CD4-positive, alpha-beta T cell treated with Interleukin-12 subunit alpha and Interleukin-12 subunit beta, for 1 hour (primary cell): ENCODE measurements at regions not wholly inside any gene's neighbourhood (a gene's known extent, or its start where the extent isn't known, plus 50 kb on each side); places are given as distances from the start of the nearest gene placed in this dataset.
"Not testable (repeated sequence)": the region's sequence is repeated elsewhere in the genome, so short reads cannot be mapped to it uniquely, and the experiment has no call there.

Experiments used
- DNase-seq: peaks from one replicate; pipeline ENCODE4 v3.0.0-alpha.2; 2020

DNA sequence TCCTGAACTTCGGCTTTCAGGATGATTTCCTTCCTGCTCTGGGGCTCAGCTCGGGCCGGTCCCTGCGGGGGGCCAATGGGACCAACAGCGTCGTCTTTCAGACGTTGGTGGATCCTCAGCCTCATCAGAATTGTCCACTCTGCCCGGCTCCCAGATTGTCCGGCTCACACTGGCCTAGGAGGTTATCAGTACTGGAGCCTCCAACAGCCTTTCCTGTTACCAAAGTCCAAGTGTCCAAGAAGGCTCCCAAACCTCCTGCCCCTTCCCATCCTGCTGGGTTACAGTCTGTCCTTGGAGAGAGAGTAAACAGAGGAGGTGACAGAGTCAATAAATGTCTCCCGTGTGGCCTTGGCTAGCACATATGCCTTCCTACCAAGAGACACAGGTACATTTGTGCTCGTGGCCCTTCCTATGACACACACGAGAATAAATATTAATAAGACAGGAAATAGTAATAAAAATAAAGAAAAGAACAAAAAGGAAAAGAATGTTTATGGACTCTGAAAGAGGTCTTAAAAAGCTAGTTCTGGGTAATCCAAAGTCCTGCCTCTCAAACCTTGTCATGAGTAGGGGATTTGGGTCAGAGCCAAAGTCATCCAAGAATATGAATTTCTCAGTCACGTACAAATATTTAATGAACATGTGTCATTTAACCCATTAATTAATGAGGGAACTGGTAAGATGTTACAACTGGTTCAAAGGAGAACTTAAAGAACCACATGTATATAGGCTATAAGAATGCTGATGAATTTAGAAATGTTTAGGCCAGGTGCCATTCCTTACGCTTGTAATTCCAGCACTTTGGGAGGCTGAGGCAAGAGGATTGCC is 80.8 kb upstream of the SLC2A1 start:
- no peak for DNase-seq

DNA sequence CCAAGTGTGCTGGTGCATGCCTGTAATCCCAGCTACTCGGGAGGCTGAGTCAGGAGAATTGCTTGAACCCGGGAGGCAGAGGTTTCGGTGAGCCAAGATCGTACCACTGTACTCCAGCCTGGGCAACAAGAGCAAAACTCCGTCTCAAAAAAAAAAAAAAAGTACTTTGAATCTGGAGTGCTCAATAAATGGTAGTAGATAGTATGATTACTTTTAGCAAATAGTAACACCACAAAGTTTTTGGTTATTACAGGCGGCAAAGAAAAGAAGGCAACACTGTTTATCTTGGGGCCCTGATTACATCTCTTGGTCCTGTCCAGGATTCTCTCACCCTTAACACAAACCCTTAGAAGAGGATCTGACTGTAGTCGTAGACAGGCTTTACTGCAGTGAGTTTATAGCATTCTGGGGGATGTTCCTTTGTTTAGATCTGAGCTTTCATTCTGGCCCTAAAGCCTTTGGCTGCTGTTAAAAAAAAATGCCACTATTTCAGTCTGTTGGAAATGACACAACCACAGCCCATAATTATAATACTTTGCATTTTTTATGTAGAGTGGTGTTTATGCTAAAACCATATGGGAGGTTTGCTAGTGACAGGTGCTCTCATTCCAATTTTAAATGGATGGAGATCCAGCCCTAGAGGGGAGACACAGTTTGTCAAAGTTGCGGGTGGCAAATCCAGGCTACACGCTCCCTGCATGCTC is 79.7 kb upstream of the SLC2A1 start:
- no peak for DNase-seq

DNA sequence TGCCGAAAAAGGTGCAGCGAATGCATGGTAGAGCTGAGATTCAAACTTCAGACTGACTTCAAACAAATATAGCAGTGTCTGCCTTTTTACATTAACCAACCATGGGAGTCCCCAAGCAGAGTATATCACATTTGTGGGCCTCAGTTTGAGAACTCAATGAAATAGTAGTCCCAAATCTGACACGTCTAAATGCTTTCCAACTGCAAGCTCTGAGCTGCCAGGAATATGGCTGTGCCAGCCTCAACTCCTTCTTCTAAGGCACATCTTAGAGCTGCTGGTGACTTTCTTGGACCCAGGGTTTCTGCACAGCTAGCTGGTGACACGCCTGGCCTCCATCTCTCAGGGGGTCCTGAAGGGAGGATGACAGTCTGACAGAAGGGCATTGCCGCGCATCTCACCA is 78.8 kb upstream of the SLC2A1 start:
- no peak for DNase-seq

DNA sequence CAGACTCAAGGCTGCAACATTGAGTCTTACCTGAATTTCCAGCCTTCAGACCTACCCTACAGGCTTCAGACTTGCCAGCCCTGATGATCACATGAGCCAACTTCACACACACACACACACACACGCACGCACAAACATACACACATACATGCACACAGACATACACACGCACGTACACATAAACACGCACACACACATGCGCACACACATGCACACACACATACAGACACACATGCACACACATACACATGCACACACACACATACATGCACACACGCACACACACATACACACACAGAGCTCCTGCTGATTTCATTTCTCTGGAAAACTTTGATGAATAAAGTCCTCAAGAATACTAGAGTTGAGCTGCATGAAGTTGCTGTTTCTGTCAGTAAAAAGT is 78.3 kb upstream of the SLC2A1 start:
- no peak for DNase-seq

DNA sequence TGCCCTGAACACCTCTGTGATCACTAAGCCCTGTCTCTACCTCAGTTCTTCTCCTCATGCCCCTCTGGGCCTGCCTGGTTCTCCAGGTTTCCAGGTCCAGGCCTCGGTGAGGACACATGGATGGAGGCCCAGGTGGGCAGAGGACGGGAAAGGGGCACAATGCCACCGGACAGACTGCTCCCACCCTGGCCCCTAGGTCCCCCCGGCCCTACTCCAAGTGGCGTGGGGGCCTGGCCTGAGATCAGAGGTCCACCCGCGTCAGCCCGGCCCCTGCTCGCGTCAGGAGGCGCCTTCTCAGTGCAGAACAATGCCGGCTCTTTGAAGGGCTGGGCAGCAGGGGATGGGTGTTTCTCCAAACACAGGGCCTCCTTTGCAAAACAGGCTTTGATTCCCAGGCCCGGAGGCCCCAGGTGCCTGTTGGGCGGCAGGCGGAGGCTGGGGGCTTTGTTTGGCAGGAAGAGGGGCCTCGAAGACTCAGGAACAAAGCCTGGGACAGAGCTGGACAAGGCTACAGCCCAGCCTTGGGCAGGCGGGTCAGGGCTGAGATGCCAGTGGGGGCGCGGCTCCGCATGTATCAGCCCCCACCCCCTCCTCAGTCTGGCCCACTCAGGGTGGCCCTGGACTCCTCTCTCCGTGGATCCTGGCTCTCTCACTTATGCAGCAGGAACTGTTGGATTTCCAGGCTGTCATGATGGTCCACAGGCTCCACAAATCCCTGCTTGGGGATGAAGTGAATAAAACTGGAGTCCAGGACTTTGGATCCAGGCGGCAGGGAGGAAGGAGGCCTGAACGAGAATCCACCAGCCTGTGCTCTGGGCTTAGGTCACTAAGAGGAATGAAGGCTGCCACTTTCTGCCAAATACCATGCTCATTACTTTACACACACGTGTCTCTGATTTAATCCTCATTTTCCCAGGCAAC is 77.4 kb upstream of the SLC2A1 start:
- DNase-seq, result no peak

DNA sequence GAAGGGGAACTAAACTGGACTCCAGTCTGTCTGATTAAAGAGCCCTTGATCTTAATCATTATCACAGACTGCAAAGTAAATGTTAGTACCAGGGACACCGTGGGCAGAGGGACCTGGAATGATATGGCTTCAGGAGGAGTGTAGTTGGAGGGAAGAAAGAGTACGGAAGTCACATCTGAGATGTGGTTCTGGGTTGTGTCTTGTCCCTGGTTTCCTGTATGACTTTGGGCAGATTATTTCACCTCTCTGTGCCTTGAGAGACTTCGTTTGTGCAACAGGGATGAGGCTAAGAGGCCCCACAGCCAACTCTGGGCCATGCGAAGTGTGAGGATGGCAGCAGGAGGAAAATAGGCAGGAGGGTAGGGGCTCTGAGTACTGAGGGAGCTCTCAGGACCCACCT is 76.1 kb upstream of the SLC2A1 start:
- DNase-seq, result peak; percentile 21

DNA sequence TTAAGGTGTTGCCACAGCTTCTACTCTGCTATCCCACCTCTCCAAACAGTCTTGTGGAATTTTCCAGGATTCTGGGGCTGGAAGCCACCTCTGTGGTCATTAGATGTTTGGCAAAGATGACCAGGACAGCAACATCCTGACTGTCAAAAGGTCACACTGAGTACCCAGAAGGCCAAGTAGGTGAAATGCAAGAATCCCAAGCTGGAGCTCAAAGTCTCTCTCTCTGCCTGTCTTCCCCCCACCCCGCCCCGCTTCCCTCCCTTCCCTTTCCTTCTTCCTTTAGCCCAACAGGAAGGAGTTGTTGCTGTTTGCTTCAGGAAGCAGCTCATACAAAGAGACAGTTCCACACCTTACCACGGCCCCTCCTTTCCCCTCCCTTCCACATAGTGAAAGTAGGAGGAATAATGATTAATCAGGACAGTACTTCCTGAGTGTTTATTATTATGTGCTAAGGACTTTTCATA is 75.6 kb upstream of the SLC2A1 start:
- DNase-seq, result no peak

DNA sequence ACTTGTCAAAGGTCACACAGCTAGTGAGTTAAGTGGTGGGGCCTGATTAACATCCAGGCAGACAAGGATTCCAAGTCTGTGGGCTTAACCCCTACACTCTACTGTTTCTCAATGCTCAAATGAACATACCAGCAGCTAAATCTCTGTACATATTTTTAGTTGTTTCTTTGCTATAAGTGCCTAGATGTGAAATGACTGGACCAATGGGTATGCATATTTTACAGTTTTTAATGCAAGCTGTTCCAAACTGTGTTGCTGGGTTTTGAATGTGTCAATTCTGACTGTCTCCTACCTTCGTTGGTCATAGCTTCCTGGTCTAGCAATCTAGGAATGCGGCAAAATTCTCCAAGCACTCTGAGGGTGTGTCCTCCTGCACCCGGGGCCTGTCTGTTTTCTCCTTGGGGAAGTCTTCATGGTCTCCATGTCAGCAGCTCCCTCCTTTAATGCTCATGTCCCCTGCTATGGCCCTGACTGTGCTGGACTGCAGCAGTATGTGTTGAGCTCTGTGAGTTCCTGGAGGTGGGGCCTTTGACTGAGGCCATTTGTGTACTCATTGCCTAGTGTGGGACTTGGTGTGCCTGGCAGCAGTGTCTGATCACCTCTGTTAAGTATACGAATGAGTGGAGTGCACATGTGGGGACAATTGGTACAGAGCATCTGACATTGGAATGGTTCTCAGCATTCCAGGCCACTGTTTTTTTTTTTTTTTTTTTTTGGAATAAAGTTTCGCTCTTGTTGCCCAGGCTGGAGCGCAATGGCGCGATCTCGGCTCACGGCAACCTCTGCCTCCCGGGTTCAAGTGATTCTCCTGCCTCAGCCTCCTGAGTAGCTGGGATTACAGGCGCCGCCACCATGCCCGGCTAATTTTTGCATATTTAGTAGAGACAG is 72.9 kb upstream of the SLC2A1 start:
- no peak for DNase-seq

DNA sequence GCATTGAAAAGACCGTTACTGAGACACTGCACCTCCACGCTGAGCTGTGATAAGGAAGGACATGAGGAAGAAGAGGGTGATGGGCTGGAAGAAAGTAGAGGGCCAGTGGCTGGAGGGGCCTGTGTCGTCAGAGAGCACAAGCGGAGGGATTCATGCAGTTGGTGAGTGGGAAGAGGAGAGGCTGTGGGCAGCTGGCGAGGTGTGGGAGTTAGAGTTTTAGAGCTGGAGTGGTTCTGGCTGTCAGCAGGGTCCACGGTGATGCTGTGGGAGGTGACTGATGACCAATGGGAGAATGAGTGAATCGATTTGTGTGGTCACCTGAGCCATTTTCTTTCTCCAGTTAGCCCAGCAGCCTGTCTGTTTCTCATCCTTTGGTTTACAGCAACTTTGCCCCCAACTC is 66.2 kb upstream of the SLC2A1 start:
- no peak for DNase-seq

DNA sequence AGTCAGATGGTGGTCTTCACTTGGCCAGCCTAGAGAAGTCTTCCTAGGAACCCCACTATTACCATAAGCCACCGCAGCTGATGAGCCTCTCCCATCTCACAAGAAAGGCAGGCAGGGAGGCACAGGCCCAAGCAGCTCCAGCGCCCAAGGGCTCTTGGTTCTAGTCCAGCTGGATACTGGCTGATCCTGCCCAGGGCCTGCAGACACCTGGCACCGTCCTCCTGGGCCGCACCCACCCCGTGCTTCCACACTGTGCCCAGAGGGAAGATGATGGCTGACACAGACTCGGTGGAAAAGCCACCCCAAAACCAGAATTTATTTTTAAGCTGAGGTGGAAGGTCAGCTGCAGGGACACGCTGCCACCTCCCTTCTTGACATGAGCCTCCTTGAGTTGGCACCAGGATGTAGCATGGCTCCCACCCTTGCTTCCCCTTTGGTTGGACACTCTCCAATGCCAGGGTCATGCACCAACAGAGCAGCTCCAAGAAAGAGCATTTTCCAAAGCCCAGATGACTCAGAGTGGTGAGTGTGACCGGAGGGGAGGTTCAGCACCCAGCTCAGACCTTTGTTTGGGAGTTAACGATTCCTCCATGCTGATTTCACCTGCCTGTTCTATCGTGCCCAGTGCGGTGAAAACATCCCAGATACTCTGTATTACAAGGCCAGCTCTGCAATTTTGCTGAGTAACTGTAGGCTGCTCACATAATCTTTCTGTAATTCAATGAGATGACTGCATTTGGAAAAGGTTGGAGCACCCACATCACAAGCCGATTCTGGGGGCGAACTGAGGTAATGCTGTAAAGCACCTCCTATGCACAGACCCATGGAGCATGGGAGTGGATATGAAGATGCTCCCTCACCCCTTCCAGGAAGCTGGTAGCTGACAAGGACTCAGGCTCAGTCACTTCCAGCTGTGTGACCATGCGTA is 63.1 kb upstream of the SLC2A1 start:
- no peak for DNase-seq

DNA sequence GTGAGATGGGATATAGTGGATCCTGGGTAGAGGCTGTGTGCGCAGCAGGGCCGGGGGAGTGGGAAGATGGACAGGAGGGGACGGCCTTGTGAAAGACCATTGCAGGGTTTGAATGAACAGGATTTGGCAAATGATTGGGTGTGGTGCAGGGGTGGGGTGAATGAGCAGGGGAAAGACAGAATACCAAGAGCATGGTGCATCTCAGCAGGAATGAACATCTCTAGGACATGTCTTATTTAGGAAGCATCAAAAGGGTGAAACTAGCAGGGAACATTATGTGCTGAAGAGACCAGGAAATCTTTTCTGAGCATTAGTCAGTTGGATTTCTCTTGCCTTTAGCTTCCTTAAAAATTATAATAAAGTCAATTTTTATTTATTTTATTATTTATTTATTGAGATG is 60.6 kb upstream of the SLC2A1 start:
- no peak for DNase-seq

DNA sequence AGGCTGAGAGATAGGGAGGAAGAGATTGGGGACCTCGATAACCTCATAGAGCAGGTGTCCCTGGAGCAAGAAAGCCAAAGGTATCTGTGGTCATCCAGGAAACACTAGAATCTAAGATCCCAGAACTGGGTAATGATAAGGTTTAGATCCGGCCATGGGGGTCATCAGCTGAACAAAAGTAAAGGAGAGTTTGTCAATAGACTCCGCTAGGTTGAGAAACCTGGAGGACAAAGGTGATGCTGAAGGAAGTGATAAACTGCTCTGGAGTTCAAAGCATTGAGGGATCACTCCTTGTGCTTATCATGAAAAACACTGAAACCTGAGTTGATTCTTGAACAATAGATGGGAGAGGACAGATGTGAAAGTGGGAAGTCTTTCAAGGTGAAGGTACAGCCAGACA is 59.5 kb upstream of the SLC2A1 start:
- DNase-seq, result no peak

DNA sequence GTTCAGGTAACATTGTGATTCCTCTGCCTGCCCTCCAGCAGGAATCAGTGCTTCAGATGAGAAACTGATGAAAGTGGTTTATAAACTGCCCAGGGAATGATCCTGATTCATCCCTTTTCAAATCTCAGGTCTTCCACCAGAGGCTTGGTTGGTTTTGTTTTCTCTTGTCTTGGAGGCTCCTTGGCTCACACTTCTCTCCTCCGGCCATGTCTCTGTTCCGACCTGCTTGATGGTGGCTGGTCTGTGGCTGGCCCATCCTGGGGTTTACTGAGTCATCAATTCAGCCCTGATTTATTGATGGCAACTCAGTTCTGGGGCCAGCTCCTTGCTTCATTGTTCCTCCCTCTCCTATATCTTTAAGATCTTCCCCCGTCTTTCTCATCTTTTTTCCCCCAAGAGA is 56.6 kb upstream of the SLC2A1 start:
- no peak for DNase-seq

DNA sequence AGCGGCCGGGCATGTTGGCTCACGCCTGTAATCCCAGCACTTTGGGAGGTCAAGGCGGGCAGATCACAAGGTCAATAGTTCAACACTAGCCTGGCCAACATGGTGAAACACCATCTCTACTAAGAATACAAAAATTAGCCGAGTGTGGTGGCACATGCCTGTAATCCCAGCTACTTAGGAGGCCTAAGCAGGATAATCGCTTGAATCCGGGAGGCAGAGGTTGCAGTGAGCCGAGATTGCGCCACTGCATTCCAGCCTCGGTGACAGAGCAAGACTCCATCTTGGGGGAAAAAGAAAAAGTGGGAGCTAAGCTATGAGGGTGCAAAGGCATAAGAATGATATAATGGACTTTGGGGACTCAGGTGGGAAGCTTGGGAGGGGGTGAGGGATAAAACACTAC is 55.9 kb upstream of the SLC2A1 start:
- DNase-seq, result not testable (repeated sequence)

DNA sequence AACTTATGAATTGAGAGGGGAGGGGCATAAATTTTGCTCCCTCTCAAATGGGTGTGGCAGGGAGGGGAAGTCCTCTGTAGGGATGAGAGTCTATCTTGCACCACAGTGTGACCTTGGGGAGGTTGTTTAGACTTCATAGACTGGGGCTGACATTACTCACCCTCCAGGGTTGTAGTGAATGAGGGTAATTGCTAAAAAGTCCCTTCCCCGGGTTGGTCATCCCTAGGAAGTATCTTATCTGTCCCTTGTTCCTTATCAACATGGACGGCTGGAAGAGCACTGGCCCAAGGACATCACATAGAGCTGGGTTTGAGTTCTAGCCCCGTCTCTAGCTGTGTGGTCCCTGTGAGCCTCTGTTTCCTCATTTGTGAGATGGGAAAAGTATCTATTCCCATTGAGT is 52.4 kb upstream of the SLC2A1 start:
- DNase-seq, result no peak

DNA sequence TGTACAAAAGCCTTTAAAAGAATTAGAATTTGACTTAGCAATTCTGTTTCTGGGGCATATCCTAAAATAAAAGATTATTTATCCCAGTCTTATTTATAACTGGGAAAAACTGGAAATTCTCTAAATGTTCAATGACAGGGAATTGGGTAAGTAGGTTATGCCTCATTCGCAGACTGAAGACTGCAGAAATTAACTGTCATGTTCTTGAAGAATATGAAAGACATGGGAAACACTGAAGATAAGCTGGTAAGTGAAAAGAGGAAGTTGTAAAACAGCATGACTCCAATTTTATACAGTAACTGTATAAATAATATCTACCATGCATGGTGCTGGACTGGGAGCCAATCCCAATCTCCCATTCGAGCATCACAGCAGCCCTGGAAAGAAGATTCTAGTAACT is 50.6 kb upstream of the SLC2A1 start:
- no peak for DNase-seq

DNA sequence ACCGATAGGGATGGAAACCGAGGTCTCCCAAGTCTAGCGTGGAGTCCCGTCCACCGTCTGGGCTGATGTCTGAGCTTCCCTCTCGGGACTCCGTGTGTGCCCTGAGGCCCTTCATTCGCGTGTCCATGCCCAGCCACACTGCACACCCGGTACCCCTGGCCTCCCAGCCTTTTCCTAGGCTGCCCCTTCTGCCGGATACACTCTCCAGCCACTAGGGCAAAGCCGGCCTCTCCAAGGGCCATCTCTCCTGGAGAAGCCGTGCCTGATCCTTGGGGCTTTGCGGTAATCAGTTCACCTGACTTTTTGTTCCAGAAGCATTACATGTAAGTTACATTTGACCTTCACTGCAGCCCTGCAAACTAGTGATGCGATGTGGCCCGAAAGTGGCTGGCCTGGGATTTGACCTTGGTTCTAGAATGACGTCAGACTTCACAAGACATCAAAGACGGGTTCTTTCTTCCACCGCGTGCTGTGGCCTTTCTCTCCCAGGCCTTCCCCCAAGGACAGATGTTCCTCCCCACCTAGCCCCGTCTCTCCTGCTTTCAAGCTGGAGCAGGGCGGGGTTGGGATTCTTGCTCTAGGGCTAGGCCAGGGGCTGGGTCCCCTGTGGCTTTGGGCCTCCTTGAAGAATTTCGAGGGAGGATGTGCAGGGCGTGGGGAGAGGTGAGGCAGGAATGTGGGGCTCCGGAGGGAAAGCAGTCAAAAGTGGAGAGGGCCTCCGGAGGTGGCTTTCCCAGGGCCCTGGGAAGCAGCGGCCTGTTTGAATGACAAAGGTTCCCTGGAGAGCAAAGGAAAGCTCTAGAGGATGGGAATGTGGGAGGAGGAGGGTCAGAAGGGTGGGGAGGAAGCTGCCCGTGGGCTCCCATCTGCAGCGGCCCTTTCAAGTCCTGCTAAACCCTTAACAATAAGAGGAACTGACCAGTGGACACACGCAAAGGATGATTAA is 49.7 kb upstream of the SLC2A1 start:
- no peak for DNase-seq
